ENCODE measurements at regions not wholly inside any gene's neighbourhood (a gene's known extent, or its start where the extent isn't known, plus 50 kb on each side); places are given as distances from the start of the nearest gene placed in this dataset.
"Not testable (repeated sequence)": the region's sequence is repeated elsewhere in the genome, so short reads cannot be mapped to it uniquely, and the experiment has no call there.

DNA sequence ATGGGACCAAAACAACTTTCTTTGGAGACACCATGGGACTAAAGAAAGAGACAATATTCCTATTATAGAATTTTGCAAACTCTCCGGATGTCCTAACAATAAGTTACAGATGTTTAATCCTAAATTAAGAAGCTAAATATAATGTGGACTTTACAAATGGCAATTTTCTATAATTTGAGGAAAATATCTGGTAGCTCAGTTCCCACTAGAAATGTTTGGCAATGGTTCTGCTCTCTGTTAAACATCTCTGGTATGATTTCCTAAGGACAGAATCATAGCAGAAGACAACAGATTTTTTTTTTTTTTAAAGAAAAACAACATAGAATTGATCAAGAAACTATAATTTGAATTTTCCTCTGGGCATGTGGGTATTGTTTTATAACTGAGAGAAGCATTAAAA is 232.8 kb downstream of the ENC1 start:
- no peak for DNase-seq (ENCODE audit: extremely low read depth, low read depth, low spot score)

- DNase-seq (ENCODE audit: extremely low read depth, low read depth, low spot score) = no peak
Observed at GRCh38 chr5:74406844-74407243, 233.7 kb downstream of the ENC1 start.

GRCh38 chr5:74405593-74405992 is 234.9 kb downstream of the ENC1 start:
- no peak for DNase-seq (ENCODE audit: extremely low read depth, low read depth, low spot score)

DNA sequence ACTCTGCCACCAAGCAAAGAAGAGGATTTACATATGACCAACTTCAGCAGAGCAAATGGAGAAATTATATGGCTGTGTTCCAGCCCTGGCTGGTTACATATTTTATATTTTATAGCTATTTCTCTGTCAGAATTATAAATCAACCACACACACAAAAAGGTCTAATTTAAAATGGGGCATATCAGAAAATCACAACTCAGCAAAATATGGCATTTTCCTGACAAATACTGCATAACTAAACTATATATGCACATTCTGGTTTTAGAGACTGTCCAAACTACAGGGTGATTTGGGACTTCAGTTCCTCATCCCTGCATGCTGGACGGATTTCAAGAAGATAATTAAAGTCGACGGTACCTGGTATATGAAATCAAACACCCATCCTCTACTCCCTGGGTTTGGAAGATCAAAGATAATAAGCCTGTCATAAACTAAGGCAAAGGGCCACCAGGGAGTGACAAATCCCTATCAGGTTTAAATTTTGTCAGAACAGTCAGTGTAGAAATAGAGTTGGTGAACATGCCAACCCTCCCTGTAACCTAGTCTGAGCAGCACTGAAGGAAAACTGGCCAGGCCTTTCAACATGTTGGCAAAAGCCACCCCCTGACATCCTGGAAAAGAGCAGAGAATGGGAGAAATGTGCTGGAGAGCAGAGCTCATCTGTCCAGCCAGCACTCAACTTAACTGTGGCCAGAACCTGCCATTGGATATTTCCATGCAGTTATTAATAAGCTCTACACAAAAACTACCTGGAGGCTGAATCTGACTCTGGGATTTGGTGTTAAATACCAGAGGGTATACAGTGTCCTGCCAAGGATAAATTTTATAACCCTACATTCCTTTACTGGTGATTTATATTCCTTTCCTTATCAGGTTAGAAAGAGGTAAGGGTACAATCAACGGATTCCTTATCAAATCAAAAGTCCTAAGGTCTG is 235.7 kb downstream of the ENC1 start:
- DNase-seq (ENCODE audit: extremely low read depth, low read depth, low spot score) = no peak

- no peak for DNase-seq (ENCODE audit: extremely low read depth, low read depth, low spot score)
Observed at GRCh38 chr5:74403771-74404170, 236.8 kb downstream of the ENC1 start.

- no peak for DNase-seq (ENCODE audit: extremely low read depth, low read depth, low spot score)
Observed at GRCh38 chr5:74402553-74402952, 238.0 kb downstream of the ENC1 start.

- no peak for DNase-seq (ENCODE audit: extremely low read depth, low read depth, low spot score)
Observed at GRCh38 chr5:74401946-74402320, 238.6 kb downstream of the ENC1 start.

DNA sequence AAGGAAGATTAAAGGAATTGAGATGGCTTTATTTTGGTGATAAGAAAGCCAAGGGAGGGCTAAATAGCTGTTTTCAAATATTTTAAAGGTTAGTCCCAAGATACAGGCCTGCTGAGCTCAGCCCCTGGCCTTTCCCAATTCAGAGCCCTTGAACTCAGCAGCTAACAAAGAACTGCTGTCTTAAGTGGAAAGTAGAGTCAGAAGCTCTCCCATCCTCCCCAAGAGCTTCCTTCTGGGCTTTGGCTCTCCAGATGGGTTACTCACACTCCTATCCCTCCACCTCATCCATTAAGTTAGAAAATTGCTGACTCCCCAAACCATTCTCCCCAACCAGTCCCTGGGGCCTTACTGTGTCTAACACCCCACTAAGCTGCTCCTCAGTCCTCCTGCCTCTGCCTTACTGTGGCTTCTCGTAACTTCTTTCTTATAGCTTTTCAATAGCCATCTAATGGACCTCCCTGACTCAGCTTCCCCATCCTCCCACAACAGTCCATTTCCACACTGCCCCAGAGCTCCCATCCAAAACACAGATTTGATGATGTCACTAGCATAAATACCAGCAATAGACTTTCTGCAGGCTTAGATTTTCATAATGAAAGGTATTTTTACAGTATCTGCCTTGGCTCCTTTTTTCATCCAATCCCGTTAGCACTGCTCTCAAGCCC is 239.1 kb downstream of the ENC1 start:
- DNase-seq (ENCODE audit: extremely low read depth, low read depth, low spot score) = no peak

DNA sequence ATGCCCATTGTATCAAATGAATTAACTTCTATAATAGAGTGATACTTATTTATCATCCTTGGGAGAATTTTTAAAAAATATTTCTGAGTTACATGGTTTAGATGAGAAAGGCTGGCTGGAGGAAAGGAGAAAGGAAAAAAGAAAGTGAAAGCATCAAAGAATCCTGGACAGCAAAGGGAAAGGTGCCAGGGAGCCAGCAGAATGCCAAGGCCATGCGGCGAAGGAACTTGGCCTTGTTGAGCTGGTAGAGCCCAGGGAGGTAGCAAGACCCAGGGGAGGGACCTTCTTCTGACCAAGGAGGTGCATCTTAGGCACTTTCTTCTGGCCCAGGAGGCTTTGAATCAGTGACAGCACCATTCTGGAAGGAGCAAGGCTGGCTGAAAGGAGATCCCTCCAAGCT is 240.5 kb downstream of the ENC1 start:
- DNase-seq (ENCODE audit: extremely low read depth, low read depth, low spot score) = no peak

GRCh38 chr5:74396913-74397622 is 243.5 kb downstream of the ENC1 start:
- DNase-seq (ENCODE audit: extremely low read depth, low read depth, low spot score) = no peak

- DNase-seq (ENCODE audit: extremely low read depth, low read depth, low spot score) = no peak
Observed at GRCh38 chr5:74394916-74395880, 245.3 kb downstream of the ENC1 start.

GRCh38 chr5:74394528-74394915 is 246.0 kb downstream of the ENC1 start:
- no peak for DNase-seq (ENCODE audit: extremely low read depth, low read depth, low spot score)

- no peak for DNase-seq (ENCODE audit: extremely low read depth, low read depth, low spot score)
Observed at GRCh38 chr5:74393943-74394342, 246.6 kb downstream of the ENC1 start.

DNA sequence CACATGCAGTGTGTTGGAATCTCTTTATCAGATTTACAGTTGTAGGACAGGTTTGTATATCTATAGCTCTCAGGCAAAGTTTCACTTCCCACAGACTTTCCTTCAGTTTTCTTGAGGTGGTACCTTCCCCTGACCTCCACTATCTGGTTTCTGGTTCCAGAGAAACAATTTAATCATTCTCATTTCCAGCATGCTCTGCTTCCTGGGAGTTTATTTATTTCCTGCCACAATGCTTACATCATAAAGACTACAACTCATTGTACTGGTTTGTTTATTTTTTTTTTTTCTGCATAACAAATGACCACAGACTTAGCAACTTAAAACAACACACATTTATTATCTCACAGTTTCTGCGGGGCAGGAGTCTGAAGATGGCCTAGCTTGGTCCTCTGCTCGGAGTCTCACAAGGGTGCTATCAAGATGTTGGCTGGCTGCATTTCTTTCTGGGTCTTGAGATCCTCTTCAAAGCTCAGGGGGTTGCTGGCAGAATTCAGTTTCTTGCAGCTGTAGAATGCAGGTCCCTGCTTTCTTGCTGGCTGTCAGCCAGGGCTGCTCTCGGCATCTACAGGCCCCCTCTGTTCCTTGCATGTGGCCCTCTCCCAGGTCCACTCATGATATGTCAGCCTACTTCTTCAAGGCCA is 247.7 kb downstream of the ENC1 start:
- peak; percentile 4 for DNase-seq (ENCODE audit: extremely low read depth, low read depth, low spot score)

GRCh38 chr5:74391410-74391809 is 249.1 kb downstream of the ENC1 start:
- no peak for DNase-seq (ENCODE audit: extremely low read depth, low read depth, low spot score)

DNA sequence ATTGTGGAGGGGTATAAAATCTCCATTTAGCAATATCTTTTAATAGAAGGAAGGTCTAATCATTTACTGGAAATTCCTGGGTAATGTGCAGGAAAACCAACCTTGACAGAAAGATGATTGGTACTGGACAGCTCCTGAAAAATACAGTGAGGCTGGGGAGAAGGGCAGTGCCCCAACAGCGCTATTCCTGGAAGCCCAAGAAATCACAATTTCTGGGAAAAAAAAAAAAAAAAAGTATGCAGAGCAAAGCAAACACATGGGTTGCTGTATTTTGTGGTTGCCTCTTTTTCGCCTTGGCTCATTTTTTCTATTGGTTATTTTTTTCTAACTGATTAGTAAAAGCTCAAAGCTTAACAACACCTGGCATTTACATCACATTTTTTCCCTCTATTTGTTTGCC is 249.7 kb downstream of the ENC1 start:
- DNase-seq (ENCODE audit: extremely low read depth, low read depth, low spot score) = no peak

GRCh38 chr5:74390306-74390637 is 250.3 kb downstream of the ENC1 start:
- no peak for DNase-seq (ENCODE audit: extremely low read depth, low read depth, low spot score)

- no peak for DNase-seq (ENCODE audit: extremely low read depth, low read depth, low spot score)
Observed at GRCh38 chr5:74389531-74390305, 250.8 kb downstream of the ENC1 start.

DNA sequence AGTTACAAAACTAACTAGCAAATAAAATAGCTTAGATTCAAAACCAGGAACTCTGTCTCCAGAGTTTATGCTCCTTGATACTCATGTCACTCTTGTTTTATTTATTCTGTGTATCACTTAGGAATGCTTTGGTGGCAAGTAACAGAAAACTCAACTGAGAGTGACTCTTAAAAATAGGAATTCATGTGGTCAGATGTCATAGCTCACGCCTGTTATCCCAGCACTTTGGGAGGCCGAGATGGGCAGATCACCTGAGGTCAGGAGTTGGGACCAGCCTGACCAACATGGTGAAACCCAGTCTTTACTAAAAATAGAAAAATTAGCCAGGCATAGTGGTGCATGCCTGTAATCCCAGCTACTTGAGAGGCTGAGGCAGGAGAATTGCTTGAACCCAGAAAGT is 252.1 kb downstream of the ENC1 start:
- DNase-seq (ENCODE audit: extremely low read depth, low read depth, low spot score) = not testable (repeated sequence)

All from glomerular endothelial cell (primary cell).